GM12874 (cell line): ENCODE measurements at regions not wholly inside any gene's neighbourhood (a gene's known extent, or its start where the extent isn't known, plus 50 kb on each side); places are given as distances from the start of the nearest gene placed in this dataset.

Experiments
- TF ChIP-seq, protein P1 (sequence below): IDR thresholded peaks from 2 replicates; pipeline ENCODE4 v1.5.1; 2011; ENCODE audit warnings: low read depth, mild to moderate bottlenecking, control low read depth, low read length, moderate library complexity; ENCODE audit not compliant: insufficient read depth

DNA sequence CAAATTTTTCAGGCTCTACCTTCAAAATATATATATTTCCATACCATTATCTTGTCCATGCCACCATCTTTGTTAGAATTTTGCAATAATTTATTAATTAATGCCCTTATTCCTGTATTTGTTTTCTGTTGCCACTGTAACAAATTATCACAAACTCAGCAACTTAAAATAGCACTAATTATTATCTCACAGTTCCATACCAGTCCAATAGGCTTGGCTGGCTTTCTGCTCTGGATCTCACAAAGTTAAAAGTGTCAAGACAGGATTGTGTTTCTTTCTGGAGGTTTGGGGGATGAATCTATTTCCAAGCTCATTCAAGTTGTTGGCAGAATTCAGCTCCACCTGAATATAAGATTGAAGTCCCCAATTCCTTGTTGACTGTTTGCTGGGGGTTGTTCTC, 58.6 kb upstream of the SLC38A4 start:
- TF ChIP-seq, protein P1, sequence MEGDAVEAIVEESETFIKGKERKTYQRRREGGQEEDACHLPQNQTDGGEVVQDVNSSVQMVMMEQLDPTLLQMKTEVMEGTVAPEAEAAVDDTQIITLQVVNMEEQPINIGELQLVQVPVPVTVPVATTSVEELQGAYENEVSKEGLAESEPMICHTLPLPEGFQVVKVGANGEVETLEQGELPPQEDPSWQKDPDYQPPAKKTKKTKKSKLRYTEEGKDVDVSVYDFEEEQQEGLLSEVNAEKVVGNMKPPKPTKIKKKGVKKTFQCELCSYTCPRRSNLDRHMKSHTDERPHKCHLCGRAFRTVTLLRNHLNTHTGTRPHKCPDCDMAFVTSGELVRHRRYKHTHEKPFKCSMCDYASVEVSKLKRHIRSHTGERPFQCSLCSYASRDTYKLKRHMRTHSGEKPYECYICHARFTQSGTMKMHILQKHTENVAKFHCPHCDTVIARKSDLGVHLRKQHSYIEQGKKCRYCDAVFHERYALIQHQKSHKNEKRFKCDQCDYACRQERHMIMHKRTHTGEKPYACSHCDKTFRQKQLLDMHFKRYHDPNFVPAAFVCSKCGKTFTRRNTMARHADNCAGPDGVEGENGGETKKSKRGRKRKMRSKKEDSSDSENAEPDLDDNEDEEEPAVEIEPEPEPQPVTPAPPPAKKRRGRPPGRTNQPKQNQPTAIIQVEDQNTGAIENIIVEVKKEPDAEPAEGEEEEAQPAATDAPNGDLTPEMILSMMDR = no peak

DNA sequence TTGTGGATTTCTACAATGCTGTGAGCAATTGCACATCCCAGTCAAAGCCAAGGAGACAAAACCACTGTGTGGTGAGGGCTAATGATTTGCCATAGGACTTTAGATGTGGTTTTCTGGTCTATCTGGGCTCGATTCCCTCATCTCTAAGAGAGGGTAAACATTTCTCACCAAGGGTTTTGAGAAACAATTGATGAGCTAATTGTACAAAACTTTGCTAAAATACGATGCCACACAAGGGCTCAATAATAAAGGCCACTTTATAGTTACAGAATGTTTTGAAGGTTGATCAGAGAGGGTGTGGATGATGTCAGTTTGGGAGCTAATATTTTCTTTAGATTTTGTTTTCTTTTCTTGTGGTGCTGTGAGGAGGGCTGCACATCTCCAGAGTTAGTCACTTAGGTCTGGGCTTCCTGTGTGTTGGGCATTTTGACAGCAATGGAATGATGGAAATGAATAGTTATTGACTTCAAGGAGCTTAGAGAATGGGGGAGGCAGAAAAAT, 60.8 kb upstream of the SLC38A4 start:
- TF ChIP-seq, protein P1 = no peak

DNA sequence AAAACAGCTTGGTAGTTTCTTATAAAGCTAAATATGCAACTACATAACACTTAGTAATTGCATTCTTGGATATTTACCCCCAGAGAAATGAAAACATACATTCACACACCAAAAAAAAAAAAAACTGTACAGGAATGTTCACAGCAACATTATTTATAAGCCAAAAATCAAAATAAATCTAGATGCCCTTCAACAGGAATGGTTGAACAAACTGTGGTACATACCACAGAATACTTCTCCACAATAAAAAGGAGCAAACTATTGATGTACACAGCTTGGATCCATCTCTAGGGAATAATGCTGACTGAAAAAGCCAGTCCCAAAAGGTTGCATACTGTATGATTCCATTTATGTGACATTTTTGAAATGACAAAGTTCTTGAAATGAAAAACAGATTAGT, 62.1 kb upstream of the SLC38A4 start:
- TF ChIP-seq, protein P1 = no peak

DNA sequence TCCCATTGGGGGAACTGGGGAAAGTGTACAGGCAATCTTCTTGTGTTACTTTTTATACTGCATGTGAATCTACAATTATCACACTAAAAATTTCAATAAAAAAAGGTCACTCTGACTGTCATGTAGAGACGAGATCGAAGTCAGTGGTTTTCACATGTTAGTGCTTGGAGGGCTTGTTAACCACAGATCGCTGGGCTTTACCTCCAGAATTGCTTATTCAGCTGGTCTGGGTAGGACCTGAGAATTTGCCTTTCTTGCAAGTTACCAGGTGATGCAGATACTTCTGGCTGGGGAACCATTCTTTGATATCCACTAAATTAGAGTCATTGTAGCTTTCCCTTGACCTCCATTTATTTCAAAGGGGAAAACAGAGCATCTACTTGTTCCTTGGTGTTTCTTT, 62.8 kb upstream of the SLC38A4 start:
- TF ChIP-seq, protein P1 = no peak

DNA sequence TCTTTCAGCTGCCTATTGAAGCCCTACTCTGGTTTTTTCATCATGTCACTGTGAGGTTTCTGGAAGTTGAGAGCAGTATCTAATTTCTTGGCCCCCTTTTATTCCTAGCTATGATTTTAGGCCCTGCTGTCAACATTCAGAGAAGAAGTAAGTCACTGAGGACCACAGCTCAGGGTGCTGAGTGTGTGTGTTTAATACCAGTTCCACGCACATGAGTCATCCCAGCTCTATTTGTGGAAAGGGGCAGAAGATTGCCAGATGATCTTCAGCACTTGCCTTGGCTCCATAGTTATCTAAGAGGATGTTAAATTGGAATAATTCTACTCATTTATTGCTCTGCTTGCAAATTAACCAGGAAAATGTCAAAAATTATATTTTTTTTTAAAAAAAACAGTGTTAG, 65.5 kb upstream of the SLC38A4 start:
- TF ChIP-seq, protein P1 = no peak

DNA sequence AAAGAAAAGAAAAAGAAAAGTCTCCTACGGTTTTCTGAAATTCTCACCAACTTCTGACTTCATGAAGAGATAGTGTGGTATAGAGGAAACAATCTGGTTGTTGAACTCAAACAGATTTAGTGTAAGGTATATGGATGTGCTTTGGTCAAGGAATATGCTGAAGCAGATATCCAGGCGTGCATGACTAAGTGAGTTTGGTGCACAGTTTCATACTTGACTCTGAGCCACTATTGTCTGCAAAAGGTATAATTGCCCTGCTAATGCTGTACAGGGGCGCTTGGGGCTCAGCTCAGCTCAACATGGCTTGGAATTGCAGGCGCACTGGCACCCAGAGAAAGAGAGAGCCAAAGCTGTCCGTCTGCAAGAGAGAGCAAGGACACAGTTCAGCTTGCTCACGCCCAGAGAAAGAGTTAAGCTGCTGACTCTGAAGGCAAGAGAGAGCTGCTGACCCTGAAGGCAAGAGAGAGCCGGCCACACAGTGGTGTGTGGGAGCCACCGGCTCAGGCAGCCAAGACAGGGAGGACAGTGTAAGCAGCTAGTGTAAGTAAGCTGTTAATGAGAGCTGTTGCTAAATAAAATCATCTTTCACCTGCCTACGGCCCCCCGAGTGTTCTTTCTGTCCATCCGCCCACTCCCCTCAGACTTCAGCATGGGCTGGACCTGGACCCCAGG, 66.4 kb upstream of the SLC38A4 start:
- TF ChIP-seq, protein P1 = no peak

DNA sequence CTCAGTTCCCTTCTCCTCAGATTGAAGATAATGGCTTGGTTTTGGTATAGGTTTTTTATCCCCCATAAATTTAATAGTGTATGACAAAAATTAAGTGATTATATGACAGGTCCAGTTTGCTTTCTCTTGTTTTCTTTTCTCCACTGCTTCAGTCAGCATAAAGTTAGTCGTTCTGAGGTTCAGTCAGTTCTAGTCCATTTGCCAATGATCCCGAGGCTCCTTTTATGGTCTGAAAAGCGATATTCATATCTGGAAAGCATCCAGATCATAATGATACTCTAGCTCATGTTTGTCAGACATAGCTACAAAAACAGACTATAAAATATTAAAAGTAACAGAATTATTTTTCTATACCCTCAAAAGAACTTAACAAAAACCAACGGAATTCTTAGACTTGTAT, 67.1 kb upstream of the SLC38A4 start:
- TF ChIP-seq, protein P1 = no peak
